ENCODE measurements at regions not wholly inside any gene's neighbourhood (a gene's known extent, or its start where the extent isn't known, plus 50 kb on each side); places are given as distances from the start of the nearest gene placed in this dataset.
A peak's percentile ranks its signal among the peaks of the same experiment; 100 is the strongest.
"Not testable (repeated sequence)": the region's sequence is repeated elsewhere in the genome, so short reads cannot be mapped to it uniquely, and the experiment has no call there.

- Histone ChIP-seq H3K27me3 (ENCODE audit: control insufficient read depth, insufficient read depth, low read length) (peaks cover 3% of the 10 kb centered on the region), H3K9me3 (ENCODE audit: control insufficient read depth, insufficient read depth, low read length) (no peaks in the 10 kb centered on the region), H3K27ac (ENCODE audit: low read length) (no peak overlapping the region), H3K36me3 (ENCODE audit: control insufficient read depth, insufficient read depth, low read length) (no peaks in the 10 kb centered on the region), H3K4me1 (ENCODE audit: control insufficient read depth, insufficient read depth, low read length) (no peaks in the 10 kb centered on the region), H3K4me3 (ENCODE audit: low read length) (no peak overlapping the region)
- intact Hi-C loops (cut with micrococcal nuclease), result no loop called here
- no peak for TF ChIP-seq CTCF (IDR thresholded peaks at IDR 0.05)
- no peak overlapping the region for H3K4me3 Mint-ChIP-seq
- WGBS (ENCODE audit: insufficient coverage), result 94% methylated on average over 5 of the region's 5 CpGs
- H3K9me3 Mint-ChIP-seq, result no peaks in the 10 kb centered on the region
- H3K36me3 Mint-ChIP-seq, result no peaks in the 10 kb centered on the region
- no peak for DNase-seq
- H3K4me1 Mint-ChIP-seq, result no peaks in the 10 kb centered on the region
- H3K27ac Mint-ChIP-seq, result no peak overlapping the region
- peaks cover 11 to 34% of the 10 kb centered on the region in 2 donors for H3K27me3 Mint-ChIP-seq (ENCODE audit: low read depth in 2 of 2)
- no peak for ATAC-seq
Observed at GRCh38 chr6:16821834-16822264, 60.6 kb upstream of the ATXN1 start.

GRCh38 chr6:16820262-16820661 is 59.0 kb upstream of the ATXN1 start:
- H3K27ac ChIP-seq (ENCODE audit: low read length); H3K4me3 ChIP-seq (ENCODE audit: low read length); H3K36me3 Mint-ChIP-seq; H3K4me3 Mint-ChIP-seq; H3K27me3 ChIP-seq (ENCODE audit: control insufficient read depth, insufficient read depth, low read length); ATAC-seq; H3K4me1 ChIP-seq (ENCODE audit: control insufficient read depth, insufficient read depth, low read length); H3K9me3 Mint-ChIP-seq; H3K9me3 ChIP-seq (ENCODE audit: control insufficient read depth, insufficient read depth, low read length); intact Hi-C loops (cut with micrococcal nuclease); H3K36me3 ChIP-seq (ENCODE audit: control insufficient read depth, insufficient read depth, low read length); H3K4me1 Mint-ChIP-seq; H3K27ac Mint-ChIP-seq; DNase-seq: not testable (repeated sequence)
- H3K27me3 Mint-ChIP-seq (ENCODE audit: low read depth in 2 of 2), result peaks cover 8 to 25% of the 10 kb centered on the region in 2 donors
- WGBS (ENCODE audit: insufficient coverage), result 98% methylated on average over 3 of the region's 3 CpGs

- Mint-ChIP-seq H3K27ac (no peak overlapping the region), H3K27me3 (ENCODE audit: low read depth in 2 of 2) (peaks cover 7 to 19% of the 10 kb centered on the region in 2 donors), H3K4me1 (no peaks in the 10 kb centered on the region), H3K4me3 (no peak overlapping the region), H3K36me3 (no peaks in the 10 kb centered on the region), H3K9me3 (no peaks in the 10 kb centered on the region)
- TF ChIP-seq CTCF (IDR thresholded peaks at IDR 0.05), result no peak
- Histone ChIP-seq H3K27me3 (ENCODE audit: control insufficient read depth, insufficient read depth, low read length) (peaks cover 3% of the 10 kb centered on the region), H3K9me3 (ENCODE audit: control insufficient read depth, insufficient read depth, low read length) (no peaks in the 10 kb centered on the region), H3K27ac (ENCODE audit: low read length) (no peak overlapping the region), H3K4me3 (ENCODE audit: low read length) (no peak overlapping the region), H3K4me1 (ENCODE audit: control insufficient read depth, insufficient read depth, low read length) (no peaks in the 10 kb centered on the region), H3K36me3 (ENCODE audit: control insufficient read depth, insufficient read depth, low read length) (no peaks in the 10 kb centered on the region)
- DNase-seq, result peak in 1 of 2 donors; percentile 35
- 91% methylated on average over 2 of the region's 3 CpGs for WGBS (ENCODE audit: insufficient coverage)
- ATAC-seq, result no peak
- intact Hi-C loops (cut with micrococcal nuclease), result no loop called here
Observed at GRCh38 chr6:16819752-16820151, 58.5 kb upstream of the ATXN1 start.

- H3K27me3 ChIP-seq (ENCODE audit: control insufficient read depth, insufficient read depth, low read length), result no peaks in the 10 kb centered on the region
- no peaks in the 10 kb centered on the region for H3K9me3 ChIP-seq (ENCODE audit: control insufficient read depth, insufficient read depth, low read length)
- intact Hi-C loops (cut with micrococcal nuclease), result no loop called here
- Mint-ChIP-seq H3K9me3 (no peaks in the 10 kb centered on the region), H3K4me3 (no peak overlapping the region), H3K36me3 (no peaks in the 10 kb centered on the region), H3K27me3 (ENCODE audit: low read depth in 2 of 2) (peaks cover 7 to 13% of the 10 kb centered on the region in 2 donors), H3K27ac (no peak overlapping the region), H3K4me1 (no peaks in the 10 kb centered on the region)
- H3K27ac ChIP-seq (ENCODE audit: low read length), result no peak overlapping the region
- DNase-seq, result no peak
- TF ChIP-seq CTCF (IDR thresholded peaks at IDR 0.05), result no peak
- H3K4me3 ChIP-seq (ENCODE audit: low read length), result no peak overlapping the region
- ATAC-seq, result no peak
- 81% methylated on average over 4 of the region's 5 CpGs for WGBS (ENCODE audit: insufficient coverage)
- H3K4me1 ChIP-seq (ENCODE audit: control insufficient read depth, insufficient read depth, low read length), result no peaks in the 10 kb centered on the region
- no peaks in the 10 kb centered on the region for H3K36me3 ChIP-seq (ENCODE audit: control insufficient read depth, insufficient read depth, low read length)
Observed at GRCh38 chr6:16818992-16819626, 57.8 kb upstream of the ATXN1 start.
